CMK (cell line): ENCODE measurements at regions not wholly inside any gene's neighbourhood (a gene's known extent, or its start where the extent isn't known, plus 50 kb on each side); places are given as distances from the start of the nearest gene placed in this dataset.
"Not testable (repeated sequence)": the region's sequence is repeated elsewhere in the genome, so short reads cannot be mapped to it uniquely, and the experiment has no call there.

Experiments
- DNase-seq: peaks from one replicate; pipeline ENCODE4 v3.0.0-alpha.2; 2010; ENCODE audit warnings: low read depth

GRCh38 chr16:7962091-7962879 is 628.0 kb downstream of the TMEM114 start:
- no peak for DNase-seq

- DNase-seq: no peak
Measured at GRCh38 chr16:7957151-7957550, 624.5 kb downstream of the RBFOX1 start.

- no peak for DNase-seq
Measured at GRCh38 chr16:7953360-7953759, 620.7 kb downstream of the RBFOX1 start.

GRCh38 chr16:7946142-7946541 is 613.5 kb downstream of the RBFOX1 start:
- no peak for DNase-seq

GRCh38 chr16:7938175-7938574 is 605.5 kb downstream of the RBFOX1 start:
- DNase-seq: no peak

DNA sequence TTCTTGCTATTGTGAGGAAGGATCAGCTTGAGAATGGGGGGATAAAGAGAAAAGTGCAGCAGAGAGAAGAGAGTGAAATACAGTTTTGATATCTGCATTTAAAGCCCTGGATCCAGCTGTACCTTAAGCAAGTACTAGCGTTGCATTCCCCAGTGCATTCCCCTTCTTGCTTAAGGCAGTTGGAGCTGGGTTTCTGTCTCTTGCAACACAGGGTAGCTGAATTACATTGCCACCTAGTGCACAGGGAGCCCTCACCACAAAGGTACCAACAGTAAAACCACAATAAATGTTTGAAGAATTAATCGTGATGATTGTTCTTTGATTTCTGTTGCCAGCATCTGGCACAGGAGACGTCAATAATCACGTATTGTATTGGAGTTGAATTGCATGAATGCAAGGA is 588.7 kb downstream of the RBFOX1 start:
- no peak for DNase-seq

- no peak for DNase-seq
Measured at GRCh38 chr16:7919782-7920181, 587.1 kb downstream of the RBFOX1 start.

- DNase-seq: no peak
Measured at GRCh38 chr16:7914748-7915147, 582.1 kb downstream of the RBFOX1 start.

- no peak for DNase-seq
Measured at GRCh38 chr16:7912132-7912531, 579.5 kb downstream of the RBFOX1 start.

DNA sequence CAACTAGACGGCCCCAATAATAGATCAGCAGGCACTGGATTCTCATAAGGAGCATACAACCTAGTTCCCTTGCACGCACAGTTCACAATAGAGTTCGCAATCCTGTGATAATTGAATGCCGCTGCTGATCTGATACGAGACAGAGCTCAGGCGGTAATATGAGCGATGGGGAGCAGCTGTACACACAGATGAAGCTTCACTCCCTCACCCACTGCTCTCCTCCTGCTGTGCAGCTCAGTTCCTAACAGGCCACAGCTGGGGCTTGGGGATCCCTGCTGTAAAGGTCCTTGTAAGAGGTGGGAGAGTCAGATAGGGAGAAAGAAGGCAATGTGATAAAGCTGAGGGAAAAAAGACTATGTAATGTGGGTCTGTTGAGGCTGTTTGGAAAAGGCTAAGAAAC is 577.5 kb downstream of the RBFOX1 start:
- no peak for DNase-seq

DNA sequence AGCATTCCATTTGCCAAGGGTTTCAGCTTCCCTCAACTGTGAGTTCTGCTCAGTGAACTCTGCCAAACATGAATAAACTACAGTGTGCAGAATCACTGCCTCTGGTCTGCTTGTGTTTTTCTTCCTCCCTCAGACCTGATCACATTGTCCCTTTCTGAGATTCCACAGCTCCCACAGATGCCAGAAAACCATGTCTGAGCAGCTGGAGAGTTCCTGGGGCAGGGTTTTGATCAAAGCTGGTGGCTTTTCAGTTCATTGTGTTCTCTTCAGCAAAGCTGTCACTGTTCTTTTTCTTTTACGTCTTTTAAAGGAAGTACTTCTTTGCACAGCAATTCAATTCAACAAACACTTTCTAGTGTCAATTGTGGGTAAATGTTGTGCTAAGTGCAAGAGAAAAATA is 555.8 kb downstream of the RBFOX1 start:
- DNase-seq: no peak

DNA sequence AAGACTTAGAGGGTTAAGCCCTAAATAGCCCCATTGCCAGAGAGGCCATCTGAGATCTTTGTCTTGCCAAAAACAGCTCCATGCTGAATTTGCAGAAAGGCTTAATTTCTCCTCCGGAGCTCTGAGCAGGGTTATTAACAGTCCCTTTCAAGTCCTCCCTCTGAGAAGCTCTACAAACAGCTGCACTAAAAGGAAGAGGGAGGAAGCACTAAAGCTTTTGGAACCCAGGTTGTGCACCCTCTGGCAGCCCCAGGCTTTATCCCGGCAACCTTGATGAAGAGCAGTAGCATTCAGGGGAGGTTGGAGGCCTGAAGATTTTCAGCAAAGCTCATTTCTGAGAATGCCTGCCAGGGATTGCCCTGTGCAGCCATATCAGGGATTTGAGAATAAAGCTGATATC is 554.7 kb downstream of the RBFOX1 start:
- DNase-seq: no peak

DNA sequence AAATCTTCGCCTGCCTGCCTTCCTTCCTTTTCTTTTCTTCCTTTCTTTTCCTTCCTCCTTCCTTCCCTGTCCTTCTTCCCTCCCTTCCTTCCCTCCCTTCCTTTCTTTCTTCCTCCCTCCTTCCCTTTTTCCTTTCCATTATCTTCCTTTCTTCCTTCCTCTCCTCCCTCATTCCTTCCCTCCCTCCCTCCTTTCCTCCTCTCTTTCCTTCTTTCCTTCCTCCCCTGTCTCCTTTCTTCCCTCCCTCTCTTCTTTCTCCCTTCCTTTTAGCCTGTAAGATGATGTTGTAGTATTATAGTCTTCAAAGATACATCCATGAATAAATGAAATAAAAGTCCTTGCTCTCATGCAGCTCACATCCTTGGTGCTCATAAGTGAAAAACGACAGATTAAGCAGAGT is 539.3 kb downstream of the RBFOX1 start:
- DNase-seq: no peak

GRCh38 chr16:7871371-7871770 is 538.7 kb downstream of the RBFOX1 start:
- no peak for DNase-seq

DNA sequence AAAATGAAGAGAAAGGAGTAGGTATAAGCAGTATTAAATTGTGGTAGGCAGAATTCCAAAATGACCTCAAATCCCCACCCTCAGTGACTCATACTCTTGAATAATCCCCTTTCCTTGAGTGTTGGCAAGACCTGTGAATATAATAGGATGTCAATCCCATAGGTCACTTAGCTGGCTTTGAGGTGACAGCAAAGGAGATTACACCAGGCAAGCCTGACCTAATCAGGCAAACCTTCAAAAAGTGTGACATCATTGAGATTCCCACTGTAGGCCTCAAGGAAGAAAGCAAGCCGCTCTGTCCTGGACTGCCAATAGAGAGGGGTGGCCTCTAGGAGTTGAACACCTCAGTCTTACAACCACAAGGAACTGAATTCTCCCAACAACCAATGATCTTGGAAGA is 535.2 kb downstream of the RBFOX1 start:
- DNase-seq: no peak

- DNase-seq: no peak
Measured at GRCh38 chr16:7866144-7866543, 533.5 kb downstream of the RBFOX1 start.

DNA sequence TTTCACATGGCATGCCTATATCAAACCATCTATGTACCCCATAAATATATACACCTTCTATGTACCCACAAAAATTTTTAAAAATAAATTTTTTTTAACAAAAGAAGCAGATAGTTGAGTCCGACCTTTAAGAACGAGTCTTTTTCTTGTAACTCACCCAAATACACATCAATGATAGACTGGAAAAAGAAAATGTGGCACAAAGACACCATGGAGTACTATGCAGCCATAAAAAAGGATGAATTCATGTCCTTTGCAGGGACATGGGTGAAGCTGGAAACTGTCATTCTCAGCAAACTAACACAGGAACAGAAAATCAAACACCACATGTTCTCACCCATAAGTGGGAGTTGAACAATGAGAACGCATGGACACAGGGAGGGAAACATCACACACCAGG is 532.7 kb downstream of the RBFOX1 start:
- not testable (repeated sequence) for DNase-seq

DNA sequence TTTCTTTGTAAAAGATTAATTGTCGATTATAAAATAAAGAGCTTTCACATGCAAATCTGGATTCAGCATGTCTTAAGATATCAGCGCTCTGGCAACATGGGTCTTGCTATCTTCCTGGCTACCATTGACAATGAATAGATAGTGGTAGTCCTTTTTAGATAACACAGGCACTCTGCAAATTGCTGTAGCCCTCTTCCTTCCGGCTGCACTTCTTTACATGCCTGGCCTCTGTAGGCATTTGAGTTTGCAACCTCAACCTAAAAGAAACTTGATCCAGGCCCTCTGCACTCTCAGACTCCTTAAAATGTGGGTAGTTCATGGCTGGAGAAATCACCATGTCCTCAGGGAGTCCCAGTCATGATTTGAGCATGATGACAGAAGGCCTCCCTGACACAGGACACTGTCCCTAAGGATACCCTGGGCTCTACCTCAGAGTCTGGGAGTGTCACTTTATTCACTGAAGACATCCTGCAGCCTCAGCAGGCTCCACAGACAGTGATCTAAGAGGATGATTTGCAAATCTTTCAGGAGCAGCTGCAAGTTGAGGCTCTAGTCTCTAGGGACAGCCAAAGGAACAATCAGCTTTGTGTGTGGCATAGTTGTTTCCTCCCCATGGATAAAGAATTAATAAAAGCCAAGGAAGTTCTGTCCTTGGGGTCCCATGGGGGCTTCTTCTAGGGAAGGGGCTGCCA is 529.4 kb downstream of the RBFOX1 start:
- DNase-seq: no peak

GRCh38 chr16:7853197-7853596 is 520.6 kb downstream of the RBFOX1 start:
- no peak for DNase-seq

- no peak for DNase-seq
Measured at GRCh38 chr16:7849841-7850240, 517.2 kb downstream of the RBFOX1 start.

GRCh38 chr16:7843261-7843660 is 510.6 kb downstream of the RBFOX1 start:
- DNase-seq: no peak

DNA sequence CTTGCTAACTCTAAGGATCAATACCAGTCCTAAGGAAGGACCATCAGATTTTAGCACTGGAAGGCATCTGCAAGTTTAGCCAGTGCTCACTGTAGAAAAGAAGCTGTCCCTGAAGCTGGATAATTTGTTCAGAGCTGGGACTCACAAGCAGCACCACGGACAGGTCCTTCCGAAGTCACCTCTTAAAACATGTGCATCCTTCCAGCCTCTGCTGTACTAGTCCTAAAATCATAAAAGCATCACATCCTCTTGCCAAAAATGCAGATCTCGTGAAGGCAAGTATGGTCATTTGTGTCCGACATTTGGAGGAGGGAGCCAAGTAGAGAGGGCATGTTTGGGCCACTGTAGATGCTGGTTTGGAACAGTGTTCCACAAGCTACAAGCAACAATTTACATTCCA is 506.9 kb downstream of the RBFOX1 start:
- DNase-seq: no peak

DNA sequence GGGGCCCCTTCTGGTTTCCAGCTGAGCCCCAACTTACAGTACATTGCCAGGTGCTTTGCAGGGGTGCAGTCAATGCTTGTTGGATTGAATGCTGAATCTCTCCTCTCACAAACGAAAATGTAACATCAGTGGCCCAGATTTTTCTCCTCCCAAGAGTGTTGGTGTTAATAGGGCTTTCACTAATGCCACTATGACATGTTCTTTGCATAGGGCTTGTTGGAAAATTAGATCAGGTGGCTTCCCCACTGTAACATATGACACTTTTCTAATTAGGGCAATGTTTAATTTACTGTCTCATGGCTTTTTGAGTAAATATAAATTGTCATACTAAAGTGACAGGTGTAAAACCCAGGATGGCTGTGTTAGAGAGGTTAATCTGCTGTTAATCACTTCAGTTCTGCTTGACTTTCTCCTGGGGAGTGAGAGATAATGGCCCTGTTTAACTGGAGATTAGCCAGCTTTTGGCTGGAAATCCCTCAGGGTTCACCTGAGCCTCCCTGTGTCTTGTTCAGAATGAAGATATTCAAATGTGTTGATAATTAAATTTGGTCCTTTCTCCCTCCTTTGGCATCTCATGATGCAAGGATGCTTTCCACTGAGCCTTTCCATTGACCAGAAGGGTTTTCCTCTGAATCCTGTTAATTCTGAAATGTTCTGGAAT is 502.3 kb downstream of the RBFOX1 start:
- DNase-seq: no peak
